A673 (cell line): ENCODE measurements at regions not wholly inside any gene's neighbourhood (a gene's known extent, or its start where the extent isn't known, plus 50 kb on each side); places are given as distances from the start of the nearest gene placed in this dataset.

Source experiments
- BruUV-seq: library from RNA; stranded (reverse); fragments of 400-500 nt; replicated peaks from 2 replicates; lab custom pipeline; 2021; lab: Mats Ljungman, UMichigan
- CTCF ChIA-PET: fragments of 300-600 bp; sonication (Branson Sonifier 250); formaldehyde crosslinking; loops from one replicate; lab custom pipeline; 2022; ENCODE audit warnings: antibody characterized with exemption; lab: Charles Lee
- POLR2A ChIA-PET: fragments of 300-600 bp; sonication (Branson Sonifier 250); formaldehyde crosslinking; loops from one replicate; lab custom pipeline; 2022; ENCODE audit warnings: antibody characterized with exemption; ENCODE audit not compliant: low non-redundant PET; lab: Charles Lee
- DNase-seq: peaks from one replicate; pipeline ENCODE4 v3.0.0-alpha.2; 2015; ENCODE audit warnings: low spot score
- H3K27ac ChIP-seq: fragments of 200-600 bp; sonication (generic); 2 replicates; pipeline ENCODE4 v1.5.1; 2016; ENCODE audit warnings: mixed run types, low read depth, mild to moderate bottlenecking, mixed read lengths, antibody characterized with exemption, low read length; ENCODE audit not compliant: poor library complexity, severe bottlenecking
- H3K27me3 ChIP-seq: fragments of 200-600 bp; sonication (generic); replicated peaks from 2 replicates; pipeline ENCODE4 v1.6.1; 2017; ENCODE audit warnings: mixed run types, low read depth, mild to moderate bottlenecking, mixed read lengths, antibody characterized with exemption, low read length; ENCODE audit not compliant: insufficient read depth, poor library complexity
- H3K36me3 ChIP-seq: fragments of 200-600 bp; sonication (generic); 2 replicates; pipeline ENCODE4 v1.6.1; 2016; ENCODE audit warnings: mixed run types, mild to moderate bottlenecking, mixed read lengths, antibody characterized with exemption, low read length; ENCODE audit not compliant: insufficient read depth, poor library complexity, severe bottlenecking
- H3K4me1 ChIP-seq: fragments of 200-600 bp; sonication (generic); 2 replicates; pipeline ENCODE4 v1.6.1; 2017; ENCODE audit warnings: mixed run types, mild to moderate bottlenecking, mixed read lengths, antibody characterized with exemption, low read length; ENCODE audit not compliant: insufficient read depth, poor library complexity, severe bottlenecking
- H3K4me3 ChIP-seq: fragments of 200-600 bp; sonication (generic); 2 replicates; pipeline ENCODE4 v1.5.1; 2016; ENCODE audit warnings: low read depth, mixed run types, mild to moderate bottlenecking, mixed read lengths, low read length; ENCODE audit not compliant: poor library complexity, severe bottlenecking
- H3K9me3 ChIP-seq: fragments of 200-600 bp; sonication (generic); 2 replicates; pipeline ENCODE4 v1.6.1; 2016; ENCODE audit warnings: mixed run types, low read depth, mild to moderate bottlenecking, mixed read lengths, antibody characterized with exemption, low read length; ENCODE audit not compliant: poor library complexity, severe bottlenecking
- EZH2 ChIP-seq: fragments of 200-600 bp; sonication (generic); IDR thresholded peaks from 2 replicates; pipeline ENCODE4 v1.6.1; 2017; ENCODE audit warnings: borderline replicate concordance, low read depth, mild to moderate bottlenecking, mixed read lengths, antibody characterized with exemption, low read length; ENCODE audit not compliant: poor library complexity, severe bottlenecking
- intact Hi-C: fragments of 100-400 bp; cut with micrococcal nuclease; formaldehyde crosslinking; loops from one replicate; pipeline ENCODE4 v1.10.0; 2022; ENCODE audit not compliant: unreplicated experiment
- TF ChIP-seq, protein P1 (sequence below): fragments of 300-800, 200-600 bp; sonication (generic); conservative IDR thresholded peaks from 2 replicates; pipeline ENCODE4 v1.5.1; 2017; ENCODE audit warnings: low read depth, mild to moderate bottlenecking, antibody characterized with exemption, low read length, moderate library complexity, mixed read lengths

DNA sequence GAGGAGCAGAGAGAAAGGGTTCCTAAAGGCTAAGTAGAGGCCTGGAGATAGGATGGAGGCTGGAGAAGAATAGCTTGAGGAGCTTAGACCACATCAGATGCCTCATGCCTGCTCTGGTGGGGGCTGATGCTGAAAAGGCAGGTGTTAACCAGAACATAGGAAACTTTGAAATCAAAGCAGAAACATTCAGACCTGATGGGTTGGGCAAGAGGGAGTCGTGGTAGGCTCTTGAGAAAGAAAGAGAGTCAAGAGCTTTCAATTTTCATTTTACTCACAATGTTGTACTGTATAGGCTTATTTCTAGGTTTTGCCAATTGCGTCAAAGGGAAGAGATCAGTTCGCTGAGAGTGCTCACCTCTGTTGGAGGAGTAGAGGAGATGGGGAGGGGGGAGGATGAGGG, 406.6 kb upstream of the SALL1 start:
- Histone ChIP-seq H3K4me3 (no peak overlapping the region), H3K36me3 (no peaks in the 10 kb centered on the region), H3K27ac (peak overlapping the region; percentile 62), H3K9me3 (no peaks in the 10 kb centered on the region), H3K4me1 (peaks cover 17% of the 10 kb centered on the region), H3K27me3 (no peaks in the 10 kb centered on the region)
- intact Hi-C loops = loop anchor here (10.0 kb wide), 1 partner anchor 413 kb away; no protein-coding TSS in a partner anchor
- CTCF ChIA-PET = no interaction called here
- no peak for TF ChIP-seq EZH2
- TF ChIP-seq, protein P1, sequence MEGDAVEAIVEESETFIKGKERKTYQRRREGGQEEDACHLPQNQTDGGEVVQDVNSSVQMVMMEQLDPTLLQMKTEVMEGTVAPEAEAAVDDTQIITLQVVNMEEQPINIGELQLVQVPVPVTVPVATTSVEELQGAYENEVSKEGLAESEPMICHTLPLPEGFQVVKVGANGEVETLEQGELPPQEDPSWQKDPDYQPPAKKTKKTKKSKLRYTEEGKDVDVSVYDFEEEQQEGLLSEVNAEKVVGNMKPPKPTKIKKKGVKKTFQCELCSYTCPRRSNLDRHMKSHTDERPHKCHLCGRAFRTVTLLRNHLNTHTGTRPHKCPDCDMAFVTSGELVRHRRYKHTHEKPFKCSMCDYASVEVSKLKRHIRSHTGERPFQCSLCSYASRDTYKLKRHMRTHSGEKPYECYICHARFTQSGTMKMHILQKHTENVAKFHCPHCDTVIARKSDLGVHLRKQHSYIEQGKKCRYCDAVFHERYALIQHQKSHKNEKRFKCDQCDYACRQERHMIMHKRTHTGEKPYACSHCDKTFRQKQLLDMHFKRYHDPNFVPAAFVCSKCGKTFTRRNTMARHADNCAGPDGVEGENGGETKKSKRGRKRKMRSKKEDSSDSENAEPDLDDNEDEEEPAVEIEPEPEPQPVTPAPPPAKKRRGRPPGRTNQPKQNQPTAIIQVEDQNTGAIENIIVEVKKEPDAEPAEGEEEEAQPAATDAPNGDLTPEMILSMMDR = no peak
- no peak for DNase-seq
- no TSS peak for BruUV-seq
- POLR2A ChIA-PET = no interaction called here

DNA sequence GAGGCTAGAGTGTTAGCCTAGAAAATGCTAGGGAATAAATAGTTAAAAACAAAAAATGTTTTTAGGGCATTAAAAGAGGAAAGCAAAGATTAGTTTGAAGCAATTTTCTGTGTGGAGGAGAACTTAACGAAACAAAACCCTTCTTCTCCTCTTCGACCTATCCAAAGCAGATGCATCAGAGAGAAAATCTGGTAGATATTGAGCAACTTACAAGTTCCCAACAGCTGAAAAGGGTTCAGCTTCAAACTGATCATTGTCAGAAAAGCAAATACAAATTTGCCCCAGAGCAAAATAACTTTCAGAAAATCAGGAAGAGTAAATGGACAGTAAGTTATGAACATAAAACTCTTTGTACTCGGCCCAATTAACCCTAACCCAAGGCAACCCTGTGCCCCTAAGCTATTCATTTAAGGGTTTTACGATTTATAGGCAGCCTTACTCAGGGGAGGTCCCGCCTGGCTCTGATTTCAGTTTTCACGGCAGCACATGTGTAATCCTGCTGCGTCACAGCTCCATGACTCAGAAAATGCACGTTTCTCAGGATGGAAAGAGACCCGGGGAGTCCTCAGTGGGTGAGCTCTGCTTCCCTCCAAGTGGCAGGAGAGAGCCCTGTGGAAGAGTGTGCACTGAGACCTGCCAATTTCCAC, 405.7 kb upstream of the SALL1 start:
- Histone ChIP-seq H3K4me1 (peaks cover 17% of the 10 kb centered on the region), H3K27me3 (no peaks in the 10 kb centered on the region), H3K4me3 (no peak overlapping the region), H3K36me3 (no peaks in the 10 kb centered on the region), H3K27ac (peak overlapping the region; percentile 62), H3K9me3 (no peaks in the 10 kb centered on the region)
- intact Hi-C loops = loop anchor here (10.0 kb wide), 1 partner anchor 412 kb away; no protein-coding TSS in a partner anchor
- ChIA-PET CTCF (interaction anchor here (1.0 kb wide), 1 partner anchor 13 kb away, joined by 4 read pairs; no protein-coding TSS in a partner anchor), POLR2A (no interaction called here)
- TF ChIP-seq EZH2 = no peak
- TF ChIP-seq, protein P1 = 0 out of 2 replicates have a peak, but pooled peaks have one; percentile 17
- peak; percentile 91 for DNase-seq
- TSS peak; percentile 99 for BruUV-seq

DNA sequence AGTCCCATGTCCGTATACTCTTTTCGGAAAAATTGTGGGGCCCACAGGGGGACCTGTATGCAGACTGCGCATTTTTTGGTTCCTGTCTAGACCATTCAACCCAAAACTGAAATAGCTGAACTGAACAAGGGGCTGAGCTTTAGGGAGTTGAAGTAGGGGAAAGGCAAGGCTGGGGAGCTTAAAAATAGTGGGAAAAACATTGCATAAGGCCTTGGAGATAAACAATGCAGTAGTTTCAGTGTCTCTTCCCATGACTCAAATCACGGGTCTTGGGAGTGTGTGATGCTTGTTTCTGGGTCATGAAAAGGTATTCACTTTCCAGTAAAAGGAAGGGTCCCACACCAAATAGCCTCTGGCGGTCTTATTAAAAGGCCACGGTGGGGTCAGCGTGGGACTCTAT, 402.8 kb upstream of the SALL1 start:
- H3K27me3 ChIP-seq = no peaks in the 10 kb centered on the region
- H3K4me3 ChIP-seq = no peak overlapping the region
- H3K27ac ChIP-seq = no peak overlapping the region
- peaks cover 26% of the 10 kb centered on the region for H3K4me1 ChIP-seq
- intact Hi-C loops = loop anchor here (10.0 kb wide), 1 partner anchor 409 kb away; no protein-coding TSS in a partner anchor
- no peaks in the 10 kb centered on the region for H3K9me3 ChIP-seq
- H3K36me3 ChIP-seq = no peaks in the 10 kb centered on the region
- ChIA-PET POLR2A (no interaction called here), CTCF (no interaction called here)
- TF ChIP-seq, protein P1 = no peak
- TF ChIP-seq EZH2 = no peak
- BruUV-seq = no TSS peak
- no peak for DNase-seq
